ENCODE measurements at regions not wholly inside any gene's neighbourhood (a gene's known extent, or its start where the extent isn't known, plus 50 kb on each side); places are given as distances from the start of the nearest gene placed in this dataset.

- no peak for TF ChIP-seq CTCF (IDR thresholded peaks at IDR 0.05)
- no peak for TF ChIP-seq POLR2A (IDR thresholded peaks at IDR 0.05)
- TF ChIP-seq EP300 (IDR thresholded peaks at IDR 0.05): no peak
- no peak for TF ChIP-seq POLR2AphosphoS5 (IDR thresholded peaks at IDR 0.05)
Observed at GRCh38 chr18:66995270-66995669, 391.4 kb upstream of the CDH19 start.
